ENCODE measurements at regions not wholly inside any gene's neighbourhood (a gene's known extent, or its start where the extent isn't known, plus 50 kb on each side); places are given as distances from the start of the nearest gene placed in this dataset.
"Not testable (repeated sequence)": the region's sequence is repeated elsewhere in the genome, so short reads cannot be mapped to it uniquely, and the experiment has no call there.

- in situ Hi-C loops (cut with MboI; ENCODE audit: low sequenced_read_pairs), result no loop called here
Observed at GRCh38 chr6:144353871-144354314, 68.8 kb downstream of the UTRN start.

GRCh38 chr6:144359783-144360182 lies 74.6 kb downstream of the UTRN start:
- in situ Hi-C loops (cut with MboI; ENCODE audit: low sequenced_read_pairs), result no loop called here

DNA sequence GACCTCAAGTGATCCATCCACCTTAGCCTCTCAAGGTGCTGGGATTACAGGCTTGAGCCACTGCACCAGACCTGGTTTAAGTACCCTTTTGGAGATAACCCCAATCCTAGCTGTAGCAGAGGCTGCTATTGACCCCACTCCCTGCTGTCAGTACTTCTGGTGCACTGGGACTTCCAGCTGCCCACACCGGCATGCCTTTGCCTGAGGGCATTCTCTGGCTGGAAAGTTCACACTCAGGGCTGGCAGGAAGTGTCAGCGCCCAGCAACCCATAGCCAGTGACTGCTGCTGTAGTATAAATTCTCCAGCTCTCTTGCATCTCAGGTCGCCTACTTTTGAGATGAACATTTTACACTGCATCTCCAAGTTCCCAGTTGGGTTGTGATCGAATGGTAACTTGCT lies 75.3 kb downstream of the UTRN start:
- in situ Hi-C loops (cut with MboI; ENCODE audit: low sequenced_read_pairs), result no loop called here

GRCh38 chr6:144361016-144361415 lies 75.9 kb downstream of the UTRN start:
- in situ Hi-C loops (cut with MboI; ENCODE audit: low sequenced_read_pairs), result no loop called here

DNA sequence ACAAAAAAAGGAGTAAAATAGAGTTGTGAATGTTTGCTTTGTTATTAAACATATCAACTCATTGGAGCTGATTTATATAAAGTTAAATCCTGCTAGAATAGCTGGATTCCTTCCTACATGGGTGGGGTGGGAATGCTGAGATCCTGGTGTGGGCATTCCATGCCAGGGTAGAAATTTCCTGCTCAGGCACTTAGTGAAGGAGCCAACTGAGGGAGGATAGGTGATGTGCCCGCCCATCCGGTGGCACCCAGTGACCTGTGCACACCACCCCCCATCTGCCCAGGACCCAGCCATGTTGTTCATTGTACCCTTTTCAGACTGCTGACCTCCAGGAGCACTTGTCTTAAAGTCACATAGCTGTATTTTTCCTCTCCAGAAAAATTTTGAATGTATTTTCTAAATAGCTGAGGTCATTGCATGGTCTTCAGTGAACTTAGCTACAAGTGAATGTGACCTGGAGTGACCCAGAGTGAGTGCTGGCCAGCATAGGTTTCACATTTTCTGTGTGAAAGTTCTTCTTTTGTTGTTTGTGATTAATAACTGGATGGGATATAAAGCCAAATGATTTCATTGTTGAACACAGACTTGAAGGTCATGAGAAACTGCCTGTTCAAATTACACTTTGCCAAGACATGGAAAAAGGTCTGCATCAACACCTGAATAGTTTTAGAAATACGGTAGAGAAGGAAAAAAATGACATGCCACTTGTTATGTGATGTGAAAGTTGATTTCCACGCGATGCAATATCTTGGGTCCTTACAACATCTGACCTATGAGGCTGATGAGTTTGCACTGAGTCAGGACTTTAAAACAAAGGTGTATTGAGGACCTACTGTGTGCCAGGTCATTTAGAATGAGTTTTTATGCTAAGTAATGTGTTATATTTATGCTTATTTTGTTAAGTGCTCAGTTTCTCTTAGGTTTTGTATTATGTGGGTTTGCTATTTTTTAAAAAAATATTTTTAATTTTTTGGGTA lies 77.2 kb downstream of the UTRN start:
- in situ Hi-C loops (cut with MboI; ENCODE audit: low sequenced_read_pairs), result no loop called here

DNA sequence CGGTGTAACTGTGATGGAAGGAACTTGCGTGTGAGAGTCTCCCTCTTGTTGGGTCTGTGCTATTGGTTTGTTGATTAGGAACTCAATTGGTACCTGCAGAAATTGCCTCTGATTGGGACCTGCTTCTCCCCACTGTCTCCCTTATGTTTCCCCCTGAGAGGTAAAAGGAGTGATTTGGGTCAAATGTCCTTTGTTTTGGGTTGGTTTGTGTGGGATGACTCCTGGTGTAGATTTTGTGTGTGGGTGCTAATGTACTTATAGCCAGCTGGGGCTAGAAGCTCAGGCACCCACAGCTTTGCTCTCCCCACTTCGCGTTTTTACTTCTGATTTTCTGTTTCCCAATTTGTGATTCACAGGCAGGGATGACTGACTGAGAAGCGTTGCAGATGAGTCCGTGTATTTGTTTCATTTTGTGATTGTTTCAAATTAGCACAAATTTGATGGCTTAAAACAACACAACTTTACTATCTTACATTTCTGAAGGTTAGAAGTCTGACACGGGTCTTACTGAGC lies 79.1 kb downstream of the UTRN start:
- in situ Hi-C loops (cut with MboI; ENCODE audit: low sequenced_read_pairs), result no loop called here

DNA sequence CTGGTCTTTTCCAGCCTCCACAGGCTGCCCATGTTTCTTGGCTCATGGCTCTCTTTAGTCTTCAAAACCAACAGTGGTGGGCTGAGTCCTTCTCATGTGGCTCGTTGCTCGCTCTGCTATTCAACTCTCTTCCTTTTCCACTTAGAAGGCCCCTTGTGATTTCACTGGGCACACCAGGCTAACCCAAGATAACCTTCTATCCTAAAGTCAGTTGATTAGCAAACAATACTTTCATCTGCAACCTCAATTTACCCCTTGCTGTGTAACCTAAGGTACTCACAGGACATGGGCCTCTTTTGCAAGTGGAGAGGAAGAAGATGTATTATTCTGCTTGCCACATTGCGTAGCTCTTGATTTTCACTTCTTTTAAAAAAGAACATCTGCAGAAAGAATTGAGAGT lies 79.6 kb downstream of the UTRN start:
- in situ Hi-C loops (cut with MboI; ENCODE audit: low sequenced_read_pairs), result no loop called here

- in situ Hi-C loops (cut with MboI; ENCODE audit: low sequenced_read_pairs), result no loop called here
Observed at GRCh38 chr6:144365271-144365670, 80.1 kb downstream of the UTRN start.

- in situ Hi-C loops (cut with MboI; ENCODE audit: low sequenced_read_pairs), result not testable (repeated sequence)
Observed at GRCh38 chr6:144369696-144370095, 84.6 kb downstream of the UTRN start.

DNA sequence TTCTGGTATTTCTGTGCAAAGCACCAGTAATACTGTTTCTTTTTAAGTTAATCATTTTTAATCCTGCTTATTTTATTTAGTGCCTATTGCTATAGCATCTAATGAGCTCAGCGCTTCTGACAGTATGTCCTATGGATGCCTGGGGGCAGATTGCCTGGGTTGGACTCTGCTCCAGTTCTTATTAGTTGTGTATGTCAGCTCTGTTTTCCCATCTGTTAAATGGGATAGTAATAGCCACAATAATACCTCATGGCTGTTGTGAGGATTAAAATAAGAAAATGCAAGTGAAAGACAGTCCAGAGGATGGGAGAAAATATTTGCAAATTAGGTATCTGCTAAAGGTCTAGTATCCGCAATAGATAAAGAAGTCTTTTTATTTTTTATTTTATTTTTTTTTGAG lies 87.0 kb downstream of the UTRN start:
- in situ Hi-C loops (cut with MboI; ENCODE audit: low sequenced_read_pairs), result no loop called here

DNA sequence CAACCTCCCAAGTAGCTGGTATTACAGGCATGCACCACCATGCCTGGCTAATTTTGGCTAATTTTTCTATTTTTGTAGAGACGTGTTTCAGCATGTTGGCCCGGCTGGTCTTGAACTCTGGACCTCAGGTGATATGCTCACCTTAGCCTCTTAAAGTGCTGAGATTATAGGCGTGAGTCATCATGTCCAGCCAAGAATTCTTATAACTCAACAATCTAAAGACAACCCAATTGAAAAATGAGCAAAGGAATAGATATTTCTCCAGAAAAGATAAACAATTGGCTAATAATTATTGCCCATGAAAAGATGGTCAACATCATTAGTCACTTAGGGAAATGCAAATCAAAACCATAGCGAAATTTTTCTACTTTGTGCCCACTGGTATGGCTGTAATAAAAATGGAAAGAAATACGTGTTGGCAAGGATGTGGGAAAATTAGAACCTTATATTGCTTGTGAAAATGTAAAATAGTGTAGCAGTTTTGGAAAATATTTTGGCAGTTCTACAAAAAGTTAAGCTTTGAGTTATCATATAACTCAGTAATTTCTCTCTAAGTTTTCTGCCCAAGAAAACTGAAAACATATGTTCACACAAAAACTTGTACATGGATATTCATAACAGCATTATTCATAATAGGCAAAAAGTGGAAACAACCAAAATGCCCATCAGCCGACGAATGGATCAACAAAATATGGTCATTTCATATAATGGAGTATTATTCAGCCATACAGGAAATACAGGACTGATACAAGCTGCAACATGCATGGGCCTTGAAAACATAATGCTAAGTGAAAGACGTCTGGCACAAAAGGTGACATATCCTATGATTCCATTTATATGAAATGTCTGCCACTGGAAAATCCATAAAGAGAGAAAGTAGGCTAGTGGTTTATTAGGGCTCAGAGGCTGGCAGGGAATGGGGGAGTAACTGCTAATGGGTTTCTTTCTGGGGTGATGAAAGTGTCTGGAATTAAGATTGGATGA lies 87.8 kb downstream of the UTRN start:
- in situ Hi-C loops (cut with MboI; ENCODE audit: low sequenced_read_pairs), result no loop called here

DNA sequence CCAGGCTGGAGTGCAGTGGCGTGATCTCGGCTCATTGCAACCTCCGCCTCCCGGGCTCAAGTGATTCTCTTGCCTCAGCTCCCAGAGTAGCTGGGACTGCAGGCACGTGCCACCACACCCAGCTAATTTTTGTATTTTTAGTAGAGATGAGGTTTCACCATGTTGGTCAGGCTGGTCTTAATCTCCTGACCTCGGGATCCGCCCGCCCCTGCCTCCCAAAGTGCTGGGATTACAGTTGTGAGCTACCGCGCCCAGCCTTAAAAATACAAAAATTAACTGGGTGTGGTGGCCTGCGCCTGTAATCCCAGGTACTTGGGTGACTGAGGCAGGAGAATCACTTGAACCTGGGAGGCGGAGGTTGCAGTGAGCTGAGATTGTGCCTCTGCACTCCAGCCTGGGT lies 89.4 kb downstream of the UTRN start:
- in situ Hi-C loops (cut with MboI; ENCODE audit: low sequenced_read_pairs), result not testable (repeated sequence)

DNA sequence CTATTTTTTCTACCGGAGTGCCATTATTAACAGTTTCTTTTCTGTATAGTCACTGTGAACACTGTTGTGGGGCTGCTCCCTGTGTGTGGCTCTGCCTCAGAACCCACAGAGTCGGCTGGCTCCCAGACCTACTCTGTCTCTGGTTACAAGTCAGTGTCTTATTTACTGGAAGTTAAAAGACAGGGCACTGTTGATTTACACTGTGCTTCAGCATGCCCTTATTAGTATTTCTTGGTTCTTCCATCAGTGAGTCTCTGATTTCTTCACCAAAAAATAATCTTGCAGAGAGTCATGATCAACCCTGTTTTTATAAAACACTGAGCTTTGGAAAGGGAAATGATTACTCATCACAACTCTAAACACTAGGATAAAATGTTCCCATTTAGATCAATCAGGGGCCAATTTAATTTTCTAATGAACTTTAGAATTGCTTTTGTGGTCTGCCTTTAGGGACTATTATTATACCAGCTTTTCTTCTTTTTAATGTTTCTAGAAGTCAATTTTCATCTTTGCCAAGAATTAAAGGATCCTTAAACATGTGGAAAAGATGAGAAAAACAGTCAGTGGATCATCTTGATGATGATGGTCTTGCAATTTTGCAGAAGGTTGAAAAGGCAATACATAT lies 92.6 kb downstream of the UTRN start:
- in situ Hi-C loops (cut with MboI; ENCODE audit: low sequenced_read_pairs), result no loop called here

DNA sequence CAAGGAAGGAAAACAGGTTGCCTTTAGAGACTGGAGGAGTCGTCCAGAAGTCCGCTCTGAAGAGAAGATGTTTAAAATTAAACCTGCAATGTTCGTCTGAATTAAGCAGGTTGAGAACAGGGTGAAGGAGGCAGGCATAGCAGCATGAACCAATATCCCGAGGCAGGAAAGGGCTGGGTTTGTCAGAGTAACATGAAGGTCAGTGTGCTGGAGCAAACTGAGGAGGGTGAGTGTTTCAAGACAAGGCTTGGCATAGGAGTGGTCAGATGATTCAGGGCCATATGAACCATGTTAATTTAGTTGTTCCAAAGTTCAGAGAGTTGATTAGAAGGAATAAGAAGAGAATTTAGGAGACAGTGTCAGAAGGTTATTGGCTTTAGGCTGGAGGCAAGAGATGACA lies 93.3 kb downstream of the UTRN start:
- in situ Hi-C loops (cut with MboI; ENCODE audit: low sequenced_read_pairs), result no loop called here

DNA sequence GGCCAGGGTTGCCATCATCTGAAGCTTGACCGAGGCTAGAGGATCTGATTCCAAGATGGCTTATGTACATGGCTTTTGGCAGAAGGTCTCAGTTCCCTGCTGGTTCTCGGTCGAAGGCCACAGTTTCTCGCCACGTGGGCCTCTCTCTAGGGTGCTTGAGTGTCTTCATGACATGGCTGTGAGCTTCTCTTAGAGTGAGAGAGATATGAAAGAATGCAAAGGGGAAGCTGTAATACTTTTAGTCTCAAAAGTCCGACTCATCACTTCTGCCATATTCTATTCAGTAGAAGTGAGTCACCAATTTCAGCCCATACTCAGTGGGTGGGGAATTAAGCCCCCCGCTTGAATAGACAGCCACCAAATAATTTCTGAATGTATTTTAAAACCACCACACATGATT lies 94.2 kb downstream of the UTRN start:
- in situ Hi-C loops (cut with MboI; ENCODE audit: low sequenced_read_pairs), result no loop called here

DNA sequence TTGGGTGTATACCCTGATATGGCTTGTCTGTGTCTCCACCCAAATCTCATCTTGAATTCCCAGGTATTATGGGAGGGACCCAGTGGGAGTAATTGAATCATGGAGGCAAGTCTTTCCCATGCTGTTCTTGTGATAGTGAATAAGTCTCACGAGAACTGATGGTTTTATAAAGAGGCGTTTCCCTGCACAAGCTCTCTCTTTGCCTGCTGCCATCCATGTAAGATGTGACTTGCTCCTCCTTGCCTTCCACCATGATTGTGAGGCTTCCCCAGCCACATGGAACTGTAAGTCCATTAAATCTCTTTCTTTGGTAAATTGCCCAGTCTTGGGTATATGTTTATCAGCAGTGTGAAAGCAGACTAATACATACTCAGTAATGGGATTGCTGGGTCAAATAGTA lies 96.4 kb downstream of the UTRN start:
- in situ Hi-C loops (cut with MboI; ENCODE audit: low sequenced_read_pairs), result not testable (repeated sequence)

- in situ Hi-C loops (cut with MboI; ENCODE audit: low sequenced_read_pairs), result no loop called here
Observed at GRCh38 chr6:144383336-144383735, 98.2 kb downstream of the UTRN start.

- in situ Hi-C loops (cut with MboI; ENCODE audit: low sequenced_read_pairs), result no loop called here
Observed at GRCh38 chr6:144384427-144384826, 99.3 kb downstream of the UTRN start.

GRCh38 chr6:144389474-144389873 lies 104.3 kb downstream of the UTRN start:
- in situ Hi-C loops (cut with MboI; ENCODE audit: low sequenced_read_pairs), result not testable (repeated sequence)

GRCh38 chr6:144390202-144390601 lies 105.1 kb downstream of the UTRN start:
- in situ Hi-C loops (cut with MboI; ENCODE audit: low sequenced_read_pairs), result no loop called here

DNA sequence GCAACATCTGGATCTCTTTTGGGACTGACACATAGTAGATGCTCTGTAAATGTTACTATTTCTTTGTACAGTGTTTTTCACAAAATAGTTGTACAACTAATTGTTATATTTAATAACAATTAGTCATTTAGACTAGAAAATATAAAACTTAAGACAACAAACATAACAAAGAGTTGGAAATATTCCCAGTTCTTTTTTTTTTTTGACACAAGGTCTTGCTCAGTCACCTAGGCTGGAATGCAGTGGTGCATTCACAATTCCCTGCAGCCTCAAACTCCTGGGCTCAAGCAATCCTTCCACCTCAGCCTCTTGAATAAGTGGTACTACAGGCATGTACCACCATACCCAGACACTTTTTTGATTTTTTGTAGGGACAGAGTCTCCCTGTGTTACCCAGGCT lies 105.8 kb downstream of the UTRN start:
- in situ Hi-C loops (cut with MboI; ENCODE audit: low sequenced_read_pairs), result no loop called here
